H1 (cell line): ENCODE measurements at regions not wholly inside any gene's neighbourhood (a gene's known extent, or its start where the extent isn't known, plus 50 kb on each side); places are given as distances from the start of the nearest gene placed in this dataset.

Experiments used
- CTCF ChIA-PET: fragments of 300-600 bp; sonication (Branson Sonifier 250); formaldehyde crosslinking; loops from one replicate; lab custom pipeline; 2021; ENCODE audit not compliant: partially characterized antibody; lab: Charles Lee
- POLR2A ChIA-PET: fragments of 300-600 bp; sonication (Branson Sonifier 250); formaldehyde crosslinking; loops from one replicate; lab custom pipeline; 2021; ENCODE audit warnings: inconsistent platforms; ENCODE audit not compliant: partially characterized antibody; lab: Charles Lee
- DNase-seq, 2 experiments: peaks; one replicate each; pipeline versions ENCODE4 v3.0.0 to v3.0.0-alpha.2; 2010 to 2022; ENCODE audit warnings: low spot score in 2 of 2, low read depth in 1 of 2, mixed read lengths in 1 of 2
- FAIRE-seq: peaks from 2 replicates; lab custom pipeline; 2011; peaks lifted over from hg19 to GRCh38; lab: Jason Lieb, UNC
- H2AFZ ChIP-seq: 2 replicates; pipeline ENCODE4 v1.8.1; 2012; ENCODE audit warnings: low read length, inconsistent platforms
- H2AK5ac ChIP-seq: 2 replicates; pipeline ENCODE4 v1.6.1; 2013; ENCODE audit warnings: low read depth, low read length
- H2BK120ac ChIP-seq: replicated peaks from 2 replicates; pipeline ENCODE3; 2013; ENCODE audit warnings: low read depth, low read length, inconsistent platforms
- H2BK12ac ChIP-seq: 2 replicates; pipeline ENCODE4 v1.6.1; 2013; ENCODE audit warnings: low read depth, low read length
- H2BK15ac ChIP-seq: 2 replicates; pipeline ENCODE4 v1.6.1; 2013; ENCODE audit warnings: low read length
- H2BK20ac ChIP-seq: 2 replicates; pipeline ENCODE4 v1.6.1; 2013; ENCODE audit warnings: low read length
- H2BK5ac ChIP-seq: 2 replicates; pipeline ENCODE4 v1.6.1; 2013; ENCODE audit warnings: low read depth, low read length
- H3K14ac ChIP-seq: 2 replicates; pipeline ENCODE4 v1.6.1; 2013; ENCODE audit warnings: inconsistent platforms; ENCODE audit not compliant: insufficient read length
- H3K18ac ChIP-seq: 2 replicates; pipeline ENCODE4 v1.6.1; 2013; ENCODE audit warnings: low read length; ENCODE audit errors: extremely low read depth
- H3K23ac ChIP-seq: 2 replicates; pipeline ENCODE4 v1.6.1; 2013; ENCODE audit warnings: inconsistent platforms; ENCODE audit not compliant: insufficient read length
- H3K23me2 ChIP-seq: 2 replicates; pipeline ENCODE4 v1.6.1; 2013; ENCODE audit warnings: low read depth, low read length
- H3K27ac ChIP-seq: 2 replicates; pipeline ENCODE4 v1.6.1; 2011; ENCODE audit warnings: low read depth, low read length, inconsistent platforms
- H3K27me3 ChIP-seq, 4 experiments: replicated peaks in 1 of 4; 1 replicate in 1 of 4; 2 replicates in 3 of 4; pipeline versions ENCODE4 v1.6.1 to v1.8.1; 2011 to 2013; ENCODE audit warnings: low read length in 3 of 4, mild to moderate bottlenecking in 3 of 4, inconsistent platforms in 2 of 4, mixed read lengths in 2 of 4, moderate library complexity in 1 of 4; ENCODE audit not compliant: control insufficient read depth in 3 of 4, insufficient read depth in 3 of 4; ENCODE audit errors: extremely low read depth in 1 of 4
- H3K36me3 ChIP-seq, 4 experiments: 2 replicates each; pipeline versions ENCODE4 v1.6.1 to v1.8.1; 2011 to 2013; ENCODE audit warnings: mild to moderate bottlenecking in 4 of 4, low read length in 3 of 4, moderate library complexity in 2 of 4, control low read depth in 1 of 4, inconsistent platforms in 1 of 4; ENCODE audit not compliant: insufficient read depth in 4 of 4, control insufficient read depth in 2 of 4
- H3K4ac ChIP-seq: replicated peaks from 2 replicates; pipeline ENCODE3; 2013; ENCODE audit warnings: low read length, low read depth, mixed read lengths, inconsistent platforms; ENCODE audit not compliant: insufficient read length
- H3K4me1 ChIP-seq, 4 experiments: replicated peaks in 1 of 4; 1 replicate in 1 of 4; 2 replicates in 3 of 4; pipeline versions ENCODE4 v1.6.1 to v1.8.1; 2011 to 2013; ENCODE audit warnings: low read length in 3 of 4, inconsistent platforms in 2 of 4, mixed read lengths in 1 of 4; ENCODE audit not compliant: insufficient read depth in 4 of 4, control insufficient read depth in 3 of 4
- H3K4me2 ChIP-seq, 2 experiments: 2 replicates each; pipeline versions ENCODE4 v1.6.1 to v1.8.1; 2011 to 2013; ENCODE audit warnings: low read depth in 2 of 2, low read length in 2 of 2, control low read depth in 1 of 2, inconsistent platforms in 1 of 2, mild to moderate bottlenecking in 1 of 2; ENCODE audit not compliant: insufficient read depth in 1 of 2
- H3K4me3 ChIP-seq, 4 experiments: fragments of 200-600, 300-600 bp in 1 of 4; sonication (generic), shearing (Covaris generic), sonication (Bioruptor Twin) in 1 of 4; 2 replicates each; pipeline versions ENCODE4 v1.5.1 to v1.8.1; 2011 to 2016; ENCODE audit warnings: low read length in 4 of 4, low read depth in 3 of 4, control low read depth in 2 of 4, inconsistent platforms in 2 of 4, mild to moderate bottlenecking in 2 of 4, mixed read lengths in 1 of 4, moderate library complexity in 1 of 4; ENCODE audit not compliant: insufficient read depth in 2 of 4; ENCODE audit errors: extremely low read depth in 1 of 4
- H3K56ac ChIP-seq: replicated peaks from 2 replicates; pipeline ENCODE3; 2013; ENCODE audit warnings: low read depth, mild to moderate bottlenecking, mixed read lengths, low read length, inconsistent platforms; ENCODE audit not compliant: insufficient read length
- H3K79me1 ChIP-seq: 2 replicates; pipeline ENCODE4 v1.6.1; 2013; ENCODE audit warnings: low read depth, low read length, control low read depth
- H3K79me2 ChIP-seq, 2 experiments: 2 replicates each; pipeline versions ENCODE4 v1.6.1 to v1.8.1; 2012 to 2013; ENCODE audit warnings: low read length in 2 of 2, mild to moderate bottlenecking in 2 of 2, inconsistent platforms in 1 of 2; ENCODE audit not compliant: insufficient read depth in 2 of 2, control insufficient read depth in 1 of 2
- H3K9ac ChIP-seq, 4 experiments: replicated peaks in 1 of 4; 1 replicate in 1 of 4; 2 replicates in 3 of 4; pipeline versions ENCODE4 v1.6.1 to v1.8.1; 2011 to 2013; ENCODE audit warnings: low read depth in 3 of 4, low read length in 3 of 4, control low read depth in 2 of 4, mild to moderate bottlenecking in 2 of 4, moderate library complexity in 2 of 4, inconsistent platforms in 1 of 4; ENCODE audit errors: extremely low read depth in 1 of 4
- H3K9me3 ChIP-seq, 2 experiments: 2 replicates each; pipeline versions ENCODE4 v1.6.1 to v1.8.1; 2012 to 2013; ENCODE audit warnings: mild to moderate bottlenecking in 2 of 2, moderate library complexity in 2 of 2, control low read depth in 1 of 2, inconsistent platforms in 1 of 2, low read depth in 1 of 2, low read length in 1 of 2, mixed read lengths in 1 of 2; ENCODE audit not compliant: insufficient read depth in 2 of 2
- H4K20me1 ChIP-seq, 2 experiments: replicated peaks in 1 of 2; 2 replicates each; pipeline versions ENCODE3 to v1.8.1; 2011 to 2013; ENCODE audit warnings: inconsistent platforms in 2 of 2, low read length in 2 of 2, mild to moderate bottlenecking in 1 of 2; ENCODE audit not compliant: insufficient read depth in 2 of 2, control insufficient read depth in 1 of 2
- H4K5ac ChIP-seq: 2 replicates; pipeline ENCODE4 v1.6.1; 2013; ENCODE audit warnings: low read length, low read depth, mixed read lengths, inconsistent platforms; ENCODE audit not compliant: insufficient read length
- H4K8ac ChIP-seq: 2 replicates; pipeline ENCODE4 v1.8.0; 2013; ENCODE audit warnings: mild to moderate bottlenecking, moderate library complexity, low read length, inconsistent platforms; ENCODE audit not compliant: insufficient read depth; ENCODE audit errors: extremely low read depth
- H4K91ac ChIP-seq: replicated peaks from 2 replicates; pipeline ENCODE3; 2013; ENCODE audit warnings: low read length, mixed read lengths, inconsistent platforms; ENCODE audit not compliant: insufficient read length
- CBX5 ChIP-seq: fragments of 300-800, 300-1000 bp; sonication (generic); IDR thresholded peaks from 2 replicates; pipeline ENCODE4 v1.7.1; 2016; ENCODE audit warnings: antibody characterized with exemption, low read length, low read depth
- GABPA ChIP-seq: IDR thresholded peaks from 2 replicates; pipeline ENCODE4 v1.6.1; 2011; ENCODE audit warnings: mild to moderate bottlenecking, low read length, moderate library complexity, borderline replicate concordance; ENCODE audit not compliant: insufficient read depth
- KDM4A ChIP-seq: IDR thresholded peaks from one replicate; pipeline ENCODE4 v1.7.1; 2012; ENCODE audit warnings: low read depth, mild to moderate bottlenecking, moderate library complexity, low read length, inconsistent platforms; ENCODE audit not compliant: severe bottlenecking
- POU5F1 ChIP-seq: IDR thresholded peaks from 2 replicates; pipeline ENCODE4 v1.6.1; 2011; ENCODE audit warnings: low read depth, mild to moderate bottlenecking, low read length, moderate library complexity
- RNF2 ChIP-seq: fragments of 200-900, 300-1000 bp; sonication (generic); IDR thresholded peaks from 2 replicates; pipeline ENCODE4 v1.7.1; 2016; ENCODE audit warnings: borderline replicate concordance, low read depth, mild to moderate bottlenecking, antibody characterized with exemption, low read length; ENCODE audit not compliant: poor library complexity, severe bottlenecking; ENCODE audit errors: missing control alignments
- RXRA ChIP-seq: IDR thresholded peaks from 2 replicates; pipeline ENCODE4 v1.6.1; 2011; ENCODE audit warnings: low read depth, mild to moderate bottlenecking, low read length, moderate library complexity; ENCODE audit not compliant: insufficient read depth
- SRF ChIP-seq: IDR thresholded peaks from 2 replicates; pipeline ENCODE4 v1.6.1; 2011; ENCODE audit warnings: mild to moderate bottlenecking, low read depth, low read length, moderate library complexity
- TAF7 ChIP-seq: optimal IDR thresholded peaks from 2 replicates; pipeline ENCODE3; 2011; ENCODE audit warnings: low read depth, mild to moderate bottlenecking, inconsistent platforms, low read length, moderate library complexity, borderline replicate concordance
- TBP ChIP-seq: IDR thresholded peaks from 2 replicates; pipeline ENCODE4 v1.6.1; 2011; ENCODE audit warnings: low read depth, low read length, improper control_type of control experiment
- TCF12 ChIP-seq: IDR thresholded peaks from 2 replicates; pipeline ENCODE4 v1.6.1; 2011; ENCODE audit warnings: low read depth, mild to moderate bottlenecking, low read length
- TEAD4 ChIP-seq: IDR thresholded peaks from 2 replicates; pipeline ENCODE4 v1.6.1; 2012; ENCODE audit warnings: low read depth, low read length, inconsistent platforms, mixed read lengths
- YY1 ChIP-seq: IDR thresholded peaks from 2 replicates; pipeline ENCODE4 v1.6.1; 2011; ENCODE audit warnings: low read depth, mild to moderate bottlenecking, low read length
- whole genome bisulfite sequencing, 2 experiments: shearing (Covaris generic) in 1 of 2; methylation state at CpG; one replicate each; pipeline versions ENCODE4 v1.1.6 to v1.1.7; 2013 to 2015; ENCODE audit warnings: low lambda C conversion rate in 2 of 2, mixed read lengths in 2 of 2, inconsistent platforms in 1 of 2, low coverage in 1 of 2, missing lambda C conversion rate in 1 of 2; ENCODE audit not compliant: insufficient replicate concordance in 2 of 2, insufficient coverage in 1 of 2, insufficient read length in 1 of 2; ENCODE audit errors: extremely low coverage in 1 of 2, missing lambda C conversion rate in 1 of 2; 5-methylcytosine and 5-hydroxymethylcytosine counted together

- Histone ChIP-seq H3K4me2 (peak overlapping the region; percentile 39 to 41; a peak in 3 of 4 replicates), H3K23me2 (no peaks in the 10 kb centered on the region; the same call in 1 of the 2 replicates), H3K9me3 (no peaks in the 10 kb centered on the region), H2BK20ac (no peak overlapping the region), H3K9ac (no peak overlapping the region), H2BK5ac (no peak overlapping the region), H3K4me1 (no peaks in the 10 kb centered on the region; a peak in 1 of 7 replicates), H3K14ac (no peak overlapping the region), H3K79me1 (no peaks in the 10 kb centered on the region), H2BK12ac (no peak overlapping the region)
- peak in 1 of 2 experiments; percentile 84 for DNase-seq
- CTCF ChIA-PET: interaction anchor here (1.0 to 1.1 kb wide), 3 partner anchors 23 to 91 kb away, joined by 3 read pairs; no protein-coding TSS in a partner anchor
- no peak for TF ChIP-seq KDM4A
- no peak for TF ChIP-seq RNF2
- peak; percentile 71 for TF ChIP-seq TEAD4
- no peak for TF ChIP-seq YY1
- no peak for TF ChIP-seq TAF7
- TF ChIP-seq POU5F1: 0 out of 2 replicates have a peak, but pooled peaks have one; percentile 29
- TF ChIP-seq GABPA: no peak
- TF ChIP-seq RXRA: no peak
- no peak for TF ChIP-seq TCF12
- no peak for TF ChIP-seq SRF
- TF ChIP-seq CBX5: no peak
- TF ChIP-seq TBP: peak; percentile 98
- TF ChIP-seq, all 59 proteins: peak for 3
- no peak overlapping the region for H4K8ac ChIP-seq
- no peak overlapping the region for H3K27ac ChIP-seq
- no peaks in the 10 kb centered on the region for H4K20me1 ChIP-seq
- H3K36me3 ChIP-seq: no peaks in the 10 kb centered on the region
- POLR2A ChIA-PET: interaction anchor here (0.6 to 1.6 kb wide), 4 partner anchors 11 to 394 kb away, joined by 3 to 4 read pairs (median 3); a partner anchor contains a TSS
- H4K91ac ChIP-seq: no peak overlapping the region
- no peak overlapping the region for H2AFZ ChIP-seq
- no peak overlapping the region for H2BK15ac ChIP-seq
- H4K5ac ChIP-seq: no peak overlapping the region
- no peak overlapping the region for H2BK120ac ChIP-seq
- H2AK5ac ChIP-seq: no peak overlapping the region
- H3K18ac ChIP-seq: no peak overlapping the region
- H3K4ac ChIP-seq: no peak overlapping the region
- no peak overlapping the region for H3K56ac ChIP-seq
- peak overlapping the region in 2 of 4 experiments; percentile 14 to 35; a peak in 3 of 8 replicates for H3K4me3 ChIP-seq
- peak; percentile 92 for FAIRE-seq
- 40% methylated on average over 15 of the region's 15 CpGs; no CpG with 5 or more reads in 1 of the 2 experiments for WGBS, 2 experiments
- no peaks in the 10 kb centered on the region for H3K79me2 ChIP-seq
- no peaks in the 10 kb centered on the region for H3K27me3 ChIP-seq
- H3K23ac ChIP-seq: no peak overlapping the region
Observed at GRCh38 chr6:27541212-27541932, 68.5 kb upstream of the ZNF184 start.
